SK-N-MC (cell line): ENCODE measurements at regions not wholly inside any gene's neighbourhood (a gene's known extent, or its start where the extent isn't known, plus 50 kb on each side); places are given as distances from the start of the nearest gene placed in this dataset.

Experiments used
- EZH2 ChIP-seq: fragments of 200-600 bp; sonication (generic); IDR thresholded peaks from one replicate; pipeline ENCODE4 v1.6.1; 2017; ENCODE audit warnings: antibody characterized with exemption
- FOXP2 ChIP-seq: optimal IDR thresholded peaks from 2 replicates; pipeline ENCODE3; 2011; ENCODE audit warnings: mild to moderate bottlenecking, moderate library complexity; ENCODE audit not compliant: insufficient read depth; ENCODE audit errors: extremely low read length, control extremely low read depth
- POLR2AphosphoS5 ChIP-seq: IDR thresholded peaks from 2 replicates; pipeline ENCODE4 v1.6.1; 2012; ENCODE audit warnings: mild to moderate bottlenecking, low read depth, low read length, borderline replicate concordance

DNA sequence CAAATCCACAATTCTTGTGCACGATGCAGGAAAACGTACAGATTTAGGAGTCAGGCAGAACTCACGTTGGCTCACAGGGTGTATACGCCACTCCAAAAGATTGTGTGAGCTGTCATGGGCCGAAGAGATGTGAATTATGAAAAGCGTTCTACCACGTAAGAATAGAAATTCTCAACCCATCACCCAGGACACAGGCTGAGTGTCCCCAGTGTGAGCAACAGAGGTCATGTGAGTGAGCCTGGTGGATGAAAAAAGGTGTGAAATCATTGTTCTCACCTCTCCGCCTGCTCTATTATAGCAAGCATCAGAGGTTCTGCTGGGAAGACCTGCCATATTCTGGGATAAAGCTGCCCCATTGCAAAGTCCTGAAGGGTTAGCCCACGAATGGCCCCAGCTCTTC, 235.0 kb downstream of the MN1 start:
- no peak for TF ChIP-seq EZH2
- TF ChIP-seq POLR2AphosphoS5: no peak
- no peak for TF ChIP-seq FOXP2
